Urothelium cell line (cell line): ENCODE measurements at regions not wholly inside any gene's neighbourhood (a gene's known extent, or its start where the extent isn't known, plus 50 kb on each side); places are given as distances from the start of the nearest gene placed in this dataset.
A peak's percentile ranks its signal among the peaks of the same experiment; 100 is the strongest.

Source experiments
- DNase-seq: peaks from one replicate; pipeline ENCODE4 v3.0.0; 2011; ENCODE audit warnings: low spot score, mixed read lengths
- FAIRE-seq: peaks from 2 replicates; lab custom pipeline; 2011; peaks lifted over from hg19 to GRCh38; lab: Jason Lieb, UNC

DNA sequence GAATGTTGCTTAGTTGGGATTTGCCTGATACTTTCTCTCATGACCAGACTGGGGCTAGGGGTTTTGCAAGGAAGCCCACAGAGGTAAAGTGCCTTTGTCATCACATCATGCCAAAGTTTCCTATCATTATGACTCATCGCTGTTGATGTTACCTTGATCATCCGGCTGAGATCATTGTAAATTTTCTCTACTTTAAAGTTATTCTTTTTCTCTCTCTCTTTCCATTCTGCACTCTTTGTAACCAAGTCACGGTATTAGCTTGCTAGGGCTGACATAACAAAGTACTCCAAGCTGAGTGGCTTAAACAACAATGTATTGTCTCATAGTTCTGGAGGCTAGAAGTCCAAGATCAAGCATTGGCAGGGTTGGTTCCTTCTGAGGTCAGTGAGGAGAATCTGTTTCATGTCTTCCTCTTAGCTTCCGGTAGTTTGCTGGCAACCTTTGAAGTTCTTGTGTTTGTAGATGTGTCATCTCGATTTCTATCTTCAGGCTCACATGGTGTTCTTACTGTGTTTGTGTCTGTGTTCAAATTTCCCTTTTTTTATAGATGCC is 113.0 kb downstream of the DTHD1 start:
- peak; percentile 23 for DNase-seq
- FAIRE-seq: no peak

- peak; percentile 24 for DNase-seq
- FAIRE-seq: no peak
Measured at GRCh38 chr4:36399762-36400353, 118.4 kb downstream of the DTHD1 start.

DNA sequence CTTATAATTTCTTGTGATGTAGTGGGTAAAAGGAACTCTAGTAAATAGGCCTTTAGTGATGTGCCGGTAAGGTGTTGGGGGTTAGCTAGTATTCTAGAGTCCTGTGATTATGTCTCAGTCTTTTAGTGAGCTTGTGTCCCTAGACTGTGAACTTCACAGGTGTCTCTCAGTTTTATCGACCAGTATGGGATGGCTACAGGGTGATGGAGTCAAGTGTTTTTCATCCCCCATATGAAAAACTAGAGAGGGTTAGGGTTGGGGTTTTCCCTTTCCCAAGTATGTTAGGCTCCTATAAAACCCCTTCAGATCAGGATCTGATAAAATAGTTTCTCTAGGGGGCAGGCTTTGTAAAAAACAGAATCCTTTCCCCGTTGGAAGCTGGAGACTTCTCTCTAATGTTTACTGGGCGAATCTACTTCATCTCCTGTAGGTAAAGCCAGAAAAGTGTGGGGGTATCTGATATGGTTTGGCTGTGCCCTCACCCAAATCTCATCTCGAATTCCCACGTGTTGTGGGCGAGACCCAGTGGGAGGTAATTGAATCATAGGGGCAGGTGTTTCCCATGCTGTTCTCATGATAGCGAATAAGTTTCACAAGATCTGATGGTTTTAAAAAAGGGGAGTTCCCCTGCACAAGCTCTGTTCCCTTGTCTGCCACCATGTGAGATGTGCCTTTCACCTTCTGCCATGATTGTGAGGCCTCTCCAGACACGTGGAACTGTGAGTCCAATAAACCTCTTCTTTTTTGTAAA is 120.8 kb downstream of the DTHD1 start:
- no peak for FAIRE-seq
- DNase-seq: no peak

- DNase-seq (no peak), FAIRE-seq (no peak)
Measured at GRCh38 chr4:36411338-36411737, 129.9 kb downstream of the DTHD1 start.

GRCh38 chr4:36414248-36414647 is 132.8 kb downstream of the DTHD1 start:
- no peak for DNase-seq
- FAIRE-seq: no peak

DNA sequence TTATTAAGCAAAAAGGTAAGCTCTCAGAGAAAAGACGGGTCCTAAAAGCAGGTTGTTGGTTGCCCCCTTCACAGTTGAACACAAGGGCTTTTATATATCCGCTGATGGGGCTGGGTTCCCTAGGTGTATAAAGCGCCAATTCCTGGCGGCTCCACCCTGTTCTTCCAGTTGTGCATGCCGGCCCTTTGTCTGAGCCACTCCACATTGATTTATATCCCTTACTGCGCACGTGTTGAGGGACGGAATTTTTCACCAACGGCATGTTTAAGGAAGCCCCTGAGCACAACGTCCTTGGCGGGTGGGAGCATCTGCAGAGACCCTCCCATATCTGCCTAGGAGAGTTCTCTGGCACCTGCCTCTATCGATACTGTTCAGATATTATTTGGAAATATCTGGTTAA is 135.7 kb downstream of the DTHD1 start:
- no peak for DNase-seq
- no peak for FAIRE-seq

- no peak for DNase-seq
- FAIRE-seq: no peak
Measured at GRCh38 chr4:36420111-36420679, 138.8 kb downstream of the DTHD1 start.

DNA sequence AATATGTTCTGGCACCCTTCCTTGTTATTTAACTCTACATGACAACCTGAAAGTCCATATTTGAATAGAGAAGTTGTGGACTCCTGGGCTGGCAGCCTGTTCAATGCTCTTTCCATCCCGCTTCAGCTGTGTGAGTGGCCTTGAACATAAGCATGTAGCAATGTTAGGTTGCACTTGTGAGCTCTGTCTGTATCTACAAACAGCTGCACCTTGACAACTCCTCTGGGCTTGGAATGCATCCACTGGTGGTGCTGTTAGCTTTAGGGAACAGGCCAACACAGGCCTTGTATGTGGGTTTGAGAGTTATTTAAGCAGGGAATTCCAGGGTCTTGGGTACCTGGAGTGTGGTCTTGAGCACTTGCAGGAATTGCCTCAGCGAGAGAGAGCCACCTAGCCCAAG is 141.2 kb downstream of the DTHD1 start:
- DNase-seq: no peak
- no peak for FAIRE-seq

GRCh38 chr4:36426741-36427140 is 145.3 kb downstream of the DTHD1 start:
- no peak for FAIRE-seq
- DNase-seq: no peak

DNA sequence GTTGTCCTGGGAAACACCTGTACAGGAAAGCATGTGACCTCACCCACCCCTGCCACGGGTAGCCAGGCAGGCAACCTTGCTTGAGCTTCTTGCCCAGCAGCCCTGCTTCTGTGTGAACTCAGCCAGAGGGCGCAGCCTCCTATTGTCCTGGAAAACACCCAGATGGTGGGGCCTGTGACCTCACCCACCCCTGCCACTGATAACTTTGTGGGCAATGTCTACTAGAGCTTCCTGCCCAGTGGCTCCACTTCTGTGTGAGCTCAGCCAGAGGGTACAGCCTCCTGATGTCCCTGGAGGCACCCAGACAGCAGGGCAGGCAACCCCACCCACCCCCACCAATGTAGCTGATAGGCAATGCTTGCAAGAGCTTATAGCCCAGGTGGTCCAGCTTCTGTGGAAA is 146.3 kb downstream of the DTHD1 start:
- FAIRE-seq (no peak), DNase-seq (no peak)

DNA sequence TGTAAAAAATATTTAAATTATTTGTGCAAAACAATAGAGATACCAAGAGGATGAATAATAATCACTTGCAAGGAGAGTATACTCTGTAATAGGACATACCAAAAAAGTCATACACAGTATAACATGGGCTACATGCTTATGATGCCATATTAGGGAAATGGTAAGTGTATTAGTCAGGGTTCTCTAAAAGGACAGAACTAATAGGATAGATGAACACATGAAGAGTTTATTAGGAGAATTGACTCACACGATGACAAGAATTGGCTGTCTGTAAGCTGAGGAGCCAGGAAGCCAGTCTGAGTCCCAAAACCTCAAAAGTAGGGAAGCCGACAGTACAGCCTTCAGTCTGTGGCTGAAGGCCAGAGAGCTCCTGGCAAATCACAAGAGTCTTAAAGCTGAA is 151.2 kb downstream of the DTHD1 start:
- FAIRE-seq: no peak
- no peak for DNase-seq

- DNase-seq (no peak), FAIRE-seq (no peak)
Measured at GRCh38 chr4:36439556-36439955, 158.1 kb downstream of the DTHD1 start.

DNA sequence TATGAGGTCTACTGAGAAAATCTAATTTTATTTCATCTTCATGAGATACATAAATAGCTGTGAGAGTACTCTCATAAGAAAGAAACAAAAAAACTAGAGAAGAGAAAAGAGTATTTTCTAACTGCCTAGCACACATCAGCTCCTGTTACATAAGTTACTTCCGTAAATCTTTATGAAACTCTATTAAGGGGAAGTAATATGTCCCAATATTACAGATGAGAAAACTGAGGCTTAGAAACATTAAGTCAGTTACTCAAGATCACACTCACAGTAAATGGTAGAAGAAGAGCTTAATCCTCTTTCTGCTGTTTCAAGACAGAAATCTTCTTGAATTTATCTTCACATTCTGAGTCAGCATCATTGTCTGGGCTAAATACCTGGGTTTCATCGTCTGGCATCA is 164.1 kb downstream of the DTHD1 start:
- FAIRE-seq (no peak), DNase-seq (no peak)

GRCh38 chr4:36446275-36446674 is 164.9 kb downstream of the DTHD1 start:
- FAIRE-seq: no peak
- no peak for DNase-seq

GRCh38 chr4:36461344-36461743 is 179.9 kb downstream of the DTHD1 start:
- DNase-seq: no peak
- FAIRE-seq: no peak

- FAIRE-seq: no peak
Measured at GRCh38 chr4:36467670-36468069, 186.3 kb downstream of the DTHD1 start.

DNA sequence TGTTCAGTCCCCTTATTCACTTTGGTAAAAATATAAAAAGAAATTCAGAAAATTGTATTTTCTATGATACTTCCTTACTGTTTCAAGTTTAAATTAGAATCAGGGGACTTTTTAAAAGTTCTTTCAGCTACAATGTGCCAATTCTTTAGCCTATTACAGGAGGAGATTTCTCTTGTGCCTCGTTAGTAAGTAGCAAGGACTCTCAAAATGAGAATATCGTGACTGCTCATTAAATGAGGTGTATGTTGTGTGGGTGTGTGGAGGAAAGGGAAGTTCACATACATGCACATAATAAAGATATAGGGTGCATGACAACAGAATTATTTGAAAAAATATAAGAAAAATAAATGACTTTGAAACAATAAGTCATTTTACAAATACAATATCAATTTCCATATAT is 190.5 kb downstream of the DTHD1 start:
- FAIRE-seq (no peak), DNase-seq (no peak)

More at GRCh38 chr4:36467670-36468069, 186.3 kb downstream of the DTHD1 start:
- no peak for DNase-seq

- no peak for FAIRE-seq
- no peak for DNase-seq
Measured at GRCh38 chr4:36476135-36476534, 194.7 kb downstream of the DTHD1 start.

DNA sequence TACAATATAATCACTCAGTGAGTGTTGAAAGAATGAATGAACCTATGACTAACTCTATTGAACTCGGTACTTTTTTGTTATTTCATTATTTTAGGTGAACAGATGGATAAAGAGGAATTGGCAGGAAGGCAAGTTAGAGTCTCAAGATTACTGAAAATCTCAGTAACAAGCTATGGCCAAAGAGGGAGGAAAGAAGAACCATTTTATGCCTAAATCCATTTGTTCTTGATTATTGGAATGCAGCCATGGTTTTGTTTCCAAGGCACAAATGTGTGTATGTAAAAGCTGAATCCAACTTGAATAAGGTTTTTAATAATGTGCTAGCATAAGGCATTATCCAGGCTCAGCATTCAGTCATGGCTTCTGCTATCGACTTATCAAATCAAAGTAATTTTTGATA is 196.4 kb downstream of the DTHD1 start:
- no peak for FAIRE-seq
- no peak for DNase-seq

GRCh38 chr4:36485885-36486284 is 204.5 kb downstream of the DTHD1 start:
- FAIRE-seq: no peak
- DNase-seq: no peak

DNA sequence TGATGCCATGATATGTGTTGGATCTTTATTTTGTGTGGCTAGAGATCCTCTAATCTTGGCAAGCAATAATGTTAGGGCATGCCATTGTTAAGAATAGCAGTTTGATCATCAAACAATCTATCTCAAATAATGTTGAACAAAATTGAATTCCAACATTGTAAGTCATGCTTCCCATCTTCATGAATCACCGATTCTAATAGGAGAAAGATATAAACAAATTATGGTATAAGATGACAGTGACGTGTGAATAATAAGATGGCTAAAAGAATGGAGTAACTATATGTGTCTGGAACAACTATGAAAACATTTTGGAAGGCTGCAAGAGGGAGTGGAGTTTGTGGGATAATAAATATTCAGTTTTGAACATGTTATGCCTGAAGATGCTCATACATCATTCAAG is 208.4 kb downstream of the DTHD1 start:
- DNase-seq (no peak), FAIRE-seq (no peak)

DNA sequence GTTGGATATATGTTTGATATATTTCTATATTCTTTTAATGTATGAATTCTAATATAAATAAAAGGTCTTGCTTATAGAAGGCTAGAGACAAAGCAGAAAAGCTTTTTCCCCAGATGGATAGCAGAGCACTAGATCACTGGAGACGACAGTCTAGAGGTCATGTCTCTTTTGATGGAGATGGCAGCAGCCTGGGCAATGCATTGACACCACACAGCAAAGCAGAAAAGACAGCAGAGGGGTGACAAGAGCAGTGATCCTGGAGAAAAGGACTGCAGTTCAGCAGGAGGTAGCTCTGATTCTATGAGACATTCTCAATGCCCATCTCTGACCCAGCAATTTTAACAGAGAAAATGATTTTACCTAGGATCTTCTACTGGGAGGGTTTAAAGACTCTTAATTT is 210.6 kb downstream of the DTHD1 start:
- DNase-seq (no peak), FAIRE-seq (no peak)
